H1 (cell line): ENCODE measurements at regions not wholly inside any gene's neighbourhood (a gene's known extent, or its start where the extent isn't known, plus 50 kb on each side); places are given as distances from the start of the nearest gene placed in this dataset.

ENCODE experiments used
- CTCF ChIA-PET: fragments of 300-600 bp; sonication (Branson Sonifier 250); formaldehyde crosslinking; loops from one replicate; lab custom pipeline; 2021; ENCODE audit not compliant: partially characterized antibody; lab: Charles Lee
- POLR2A ChIA-PET: fragments of 300-600 bp; sonication (Branson Sonifier 250); formaldehyde crosslinking; loops from one replicate; lab custom pipeline; 2021; ENCODE audit warnings: inconsistent platforms; ENCODE audit not compliant: partially characterized antibody; lab: Charles Lee
- DNase-seq, 2 experiments: peaks; one replicate each; pipeline versions ENCODE4 v3.0.0 to v3.0.0-alpha.2; 2010 to 2022; ENCODE audit warnings: low spot score in 2 of 2, low read depth in 1 of 2, mixed read lengths in 1 of 2
- FAIRE-seq: peaks from 2 replicates; lab custom pipeline; 2011; peaks lifted over from hg19 to GRCh38; lab: Jason Lieb, UNC
- H2AFZ ChIP-seq: 2 replicates; pipeline ENCODE4 v1.8.1; 2012; ENCODE audit warnings: low read length, inconsistent platforms
- H2AK5ac ChIP-seq: 2 replicates; pipeline ENCODE4 v1.6.1; 2013; ENCODE audit warnings: low read depth, low read length
- H2BK120ac ChIP-seq: replicated peaks from 2 replicates; pipeline ENCODE3; 2013; ENCODE audit warnings: low read depth, low read length, inconsistent platforms
- H2BK12ac ChIP-seq: 2 replicates; pipeline ENCODE4 v1.6.1; 2013; ENCODE audit warnings: low read depth, low read length
- H2BK15ac ChIP-seq: 2 replicates; pipeline ENCODE4 v1.6.1; 2013; ENCODE audit warnings: low read length
- H2BK20ac ChIP-seq: 2 replicates; pipeline ENCODE4 v1.6.1; 2013; ENCODE audit warnings: low read length
- H2BK5ac ChIP-seq: 2 replicates; pipeline ENCODE4 v1.6.1; 2013; ENCODE audit warnings: low read depth, low read length
- H3K14ac ChIP-seq: 2 replicates; pipeline ENCODE4 v1.6.1; 2013; ENCODE audit warnings: inconsistent platforms; ENCODE audit not compliant: insufficient read length
- H3K18ac ChIP-seq: 2 replicates; pipeline ENCODE4 v1.6.1; 2013; ENCODE audit warnings: low read length; ENCODE audit errors: extremely low read depth
- H3K23ac ChIP-seq: 2 replicates; pipeline ENCODE4 v1.6.1; 2013; ENCODE audit warnings: inconsistent platforms; ENCODE audit not compliant: insufficient read length
- H3K23me2 ChIP-seq: 2 replicates; pipeline ENCODE4 v1.6.1; 2013; ENCODE audit warnings: low read depth, low read length
- H3K27ac ChIP-seq: 2 replicates; pipeline ENCODE4 v1.6.1; 2011; ENCODE audit warnings: low read depth, low read length, inconsistent platforms
- H3K27me3 ChIP-seq, 4 experiments: replicated peaks in 1 of 4; 1 replicate in 1 of 4; 2 replicates in 3 of 4; pipeline versions ENCODE4 v1.6.1 to v1.8.1; 2011 to 2013; ENCODE audit warnings: low read length in 3 of 4, mild to moderate bottlenecking in 3 of 4, inconsistent platforms in 2 of 4, mixed read lengths in 2 of 4, moderate library complexity in 1 of 4; ENCODE audit not compliant: control insufficient read depth in 3 of 4, insufficient read depth in 3 of 4; ENCODE audit errors: extremely low read depth in 1 of 4
- H3K36me3 ChIP-seq, 4 experiments: 2 replicates each; pipeline versions ENCODE4 v1.6.1 to v1.8.1; 2011 to 2013; ENCODE audit warnings: mild to moderate bottlenecking in 4 of 4, low read length in 3 of 4, moderate library complexity in 2 of 4, control low read depth in 1 of 4, inconsistent platforms in 1 of 4; ENCODE audit not compliant: insufficient read depth in 4 of 4, control insufficient read depth in 2 of 4
- H3K4ac ChIP-seq: replicated peaks from 2 replicates; pipeline ENCODE3; 2013; ENCODE audit warnings: low read length, low read depth, mixed read lengths, inconsistent platforms; ENCODE audit not compliant: insufficient read length
- H3K4me1 ChIP-seq, 4 experiments: replicated peaks in 1 of 4; 1 replicate in 1 of 4; 2 replicates in 3 of 4; pipeline versions ENCODE4 v1.6.1 to v1.8.1; 2011 to 2013; ENCODE audit warnings: low read length in 3 of 4, inconsistent platforms in 2 of 4, mixed read lengths in 1 of 4; ENCODE audit not compliant: insufficient read depth in 4 of 4, control insufficient read depth in 3 of 4
- H3K4me2 ChIP-seq, 2 experiments: 2 replicates each; pipeline versions ENCODE4 v1.6.1 to v1.8.1; 2011 to 2013; ENCODE audit warnings: low read depth in 2 of 2, low read length in 2 of 2, control low read depth in 1 of 2, inconsistent platforms in 1 of 2, mild to moderate bottlenecking in 1 of 2; ENCODE audit not compliant: insufficient read depth in 1 of 2
- H3K4me3 ChIP-seq, 4 experiments: fragments of 200-600, 300-600 bp in 1 of 4; sonication (generic), shearing (Covaris generic), sonication (Bioruptor Twin) in 1 of 4; 2 replicates each; pipeline versions ENCODE4 v1.5.1 to v1.8.1; 2011 to 2016; ENCODE audit warnings: low read length in 4 of 4, low read depth in 3 of 4, control low read depth in 2 of 4, inconsistent platforms in 2 of 4, mild to moderate bottlenecking in 2 of 4, mixed read lengths in 1 of 4, moderate library complexity in 1 of 4; ENCODE audit not compliant: insufficient read depth in 2 of 4; ENCODE audit errors: extremely low read depth in 1 of 4
- H3K56ac ChIP-seq: replicated peaks from 2 replicates; pipeline ENCODE3; 2013; ENCODE audit warnings: low read depth, mild to moderate bottlenecking, mixed read lengths, low read length, inconsistent platforms; ENCODE audit not compliant: insufficient read length
- H3K79me1 ChIP-seq: 2 replicates; pipeline ENCODE4 v1.6.1; 2013; ENCODE audit warnings: low read depth, low read length, control low read depth
- H3K79me2 ChIP-seq, 2 experiments: 2 replicates each; pipeline versions ENCODE4 v1.6.1 to v1.8.1; 2012 to 2013; ENCODE audit warnings: low read length in 2 of 2, mild to moderate bottlenecking in 2 of 2, inconsistent platforms in 1 of 2; ENCODE audit not compliant: insufficient read depth in 2 of 2, control insufficient read depth in 1 of 2
- H3K9ac ChIP-seq, 4 experiments: replicated peaks in 1 of 4; 1 replicate in 1 of 4; 2 replicates in 3 of 4; pipeline versions ENCODE4 v1.6.1 to v1.8.1; 2011 to 2013; ENCODE audit warnings: low read depth in 3 of 4, low read length in 3 of 4, control low read depth in 2 of 4, mild to moderate bottlenecking in 2 of 4, moderate library complexity in 2 of 4, inconsistent platforms in 1 of 4; ENCODE audit errors: extremely low read depth in 1 of 4
- H3K9me3 ChIP-seq, 2 experiments: 2 replicates each; pipeline versions ENCODE4 v1.6.1 to v1.8.1; 2012 to 2013; ENCODE audit warnings: mild to moderate bottlenecking in 2 of 2, moderate library complexity in 2 of 2, control low read depth in 1 of 2, inconsistent platforms in 1 of 2, low read depth in 1 of 2, low read length in 1 of 2, mixed read lengths in 1 of 2; ENCODE audit not compliant: insufficient read depth in 2 of 2
- H4K20me1 ChIP-seq, 2 experiments: replicated peaks in 1 of 2; 2 replicates each; pipeline versions ENCODE3 to v1.8.1; 2011 to 2013; ENCODE audit warnings: inconsistent platforms in 2 of 2, low read length in 2 of 2, mild to moderate bottlenecking in 1 of 2; ENCODE audit not compliant: insufficient read depth in 2 of 2, control insufficient read depth in 1 of 2
- H4K5ac ChIP-seq: 2 replicates; pipeline ENCODE4 v1.6.1; 2013; ENCODE audit warnings: low read length, low read depth, mixed read lengths, inconsistent platforms; ENCODE audit not compliant: insufficient read length
- H4K8ac ChIP-seq: 2 replicates; pipeline ENCODE4 v1.8.0; 2013; ENCODE audit warnings: mild to moderate bottlenecking, moderate library complexity, low read length, inconsistent platforms; ENCODE audit not compliant: insufficient read depth; ENCODE audit errors: extremely low read depth
- H4K91ac ChIP-seq: replicated peaks from 2 replicates; pipeline ENCODE3; 2013; ENCODE audit warnings: low read length, mixed read lengths, inconsistent platforms; ENCODE audit not compliant: insufficient read length
- CBX8 ChIP-seq: fragments of 300-800, 300-1000 bp; sonication (generic); IDR thresholded peaks from 2 replicates; pipeline ENCODE4 v1.7.1; 2016; ENCODE audit warnings: low read depth, low read length, borderline replicate concordance
- CEBPB ChIP-seq: IDR thresholded peaks from 2 replicates; pipeline ENCODE4 v1.6.1; 2012; ENCODE audit warnings: low read depth, low read length
- E2F6 ChIP-seq: IDR thresholded peaks from 2 replicates; pipeline ENCODE4 v1.6.1; 2012; ENCODE audit warnings: inconsistent platforms
- EP300 ChIP-seq, 2 experiments: IDR thresholded peaks; 1 replicate in 1 of 2; 2 replicates in 1 of 2; pipeline ENCODE4 v1.6.1; 2011 to 2012; ENCODE audit warnings: low read depth in 2 of 2, low read length in 2 of 2, mild to moderate bottlenecking in 2 of 2, borderline replicate concordance in 1 of 2, inconsistent platforms in 1 of 2, moderate library complexity in 1 of 2
- GABPA ChIP-seq: IDR thresholded peaks from 2 replicates; pipeline ENCODE4 v1.6.1; 2011; ENCODE audit warnings: mild to moderate bottlenecking, low read length, moderate library complexity, borderline replicate concordance; ENCODE audit not compliant: insufficient read depth
- HDAC2 ChIP-seq, 2 experiments: fragments of 300-600 bp in 1 of 2; sonication (generic) in 1 of 2; IDR thresholded peaks; 2 replicates each; pipeline ENCODE4 v1.6.1; 2011 to 2012; ENCODE audit warnings: low read depth in 2 of 2, low read length in 2 of 2, mild to moderate bottlenecking in 2 of 2, moderate library complexity in 2 of 2, borderline replicate concordance in 1 of 2, inconsistent platforms in 1 of 2
- JUN ChIP-seq: IDR thresholded peaks from 2 replicates; pipeline ENCODE4 v1.6.1; 2011; ENCODE audit warnings: low read depth, mild to moderate bottlenecking, improper control_type of control experiment, low read length
- KDM5A ChIP-seq: fragments of 200-600 bp; IDR thresholded peaks from 2 replicates; pipeline ENCODE4 v1.7.1; 2012; ENCODE audit warnings: mild to moderate bottlenecking, low read length, inconsistent platforms, mixed read lengths
- POLR2AphosphoS5 ChIP-seq: IDR thresholded peaks from 2 replicates; pipeline ENCODE4 v1.6.1; 2011; ENCODE audit warnings: low read depth, low read length
- RBBP5 ChIP-seq: IDR thresholded peaks from 2 replicates; pipeline ENCODE4 v1.7.1; 2012; ENCODE audit warnings: low read depth, mild to moderate bottlenecking, inconsistent platforms, low read length, moderate library complexity, borderline replicate concordance
- SP2 ChIP-seq: IDR thresholded peaks from 2 replicates; pipeline ENCODE4 v1.6.1; 2012; ENCODE audit warnings: mild to moderate bottlenecking, low read length, inconsistent platforms
- TAF7 ChIP-seq: optimal IDR thresholded peaks from 2 replicates; pipeline ENCODE3; 2011; ENCODE audit warnings: low read depth, mild to moderate bottlenecking, inconsistent platforms, low read length, moderate library complexity, borderline replicate concordance
- TCF12 ChIP-seq: IDR thresholded peaks from 2 replicates; pipeline ENCODE4 v1.6.1; 2011; ENCODE audit warnings: low read depth, mild to moderate bottlenecking, low read length
- WGBS, 2 experiments: shearing (Covaris generic) in 1 of 2; methylation state at CpG; one replicate each; pipeline versions ENCODE4 v1.1.6 to v1.1.7; 2013 to 2015; ENCODE audit warnings: low lambda C conversion rate in 2 of 2, mixed read lengths in 2 of 2, inconsistent platforms in 1 of 2, low coverage in 1 of 2, missing lambda C conversion rate in 1 of 2; ENCODE audit not compliant: insufficient replicate concordance in 2 of 2, insufficient coverage in 1 of 2, insufficient read length in 1 of 2; ENCODE audit errors: extremely low coverage in 1 of 2, missing lambda C conversion rate in 1 of 2; 5-methylcytosine and 5-hydroxymethylcytosine counted together

- H2BK15ac ChIP-seq, result no peak overlapping the region
- H2AFZ ChIP-seq, result no peak overlapping the region
- H2BK12ac ChIP-seq, result no peak overlapping the region
- 94% methylated on average over 3 of the region's 3 CpGs; no CpG with 5 or more reads in 1 of the 2 experiments for WGBS, 2 experiments
- H2BK5ac ChIP-seq, result no peak overlapping the region
- no peak overlapping the region for H3K18ac ChIP-seq
- H3K56ac ChIP-seq, result no peak overlapping the region
- no peak overlapping the region for H3K4me3 ChIP-seq
- no peak overlapping the region for H4K8ac ChIP-seq
- no peak overlapping the region for H4K5ac ChIP-seq
- H4K20me1 ChIP-seq, result no peaks in the 10 kb centered on the region
- H3K4me2 ChIP-seq, result no peak overlapping the region
- H3K23me2 ChIP-seq, result no peaks in the 10 kb centered on the region
- POLR2A ChIA-PET, result no interaction called here
- no peak overlapping the region for H3K4ac ChIP-seq
- no peaks in the 10 kb centered on the region; a peak in 1 of 7 replicates for H3K27me3 ChIP-seq
- H3K9me3 ChIP-seq, result no peaks in the 10 kb centered on the region
- H3K79me2 ChIP-seq, result no peaks in the 10 kb centered on the region
- no peak overlapping the region for H3K14ac ChIP-seq
- peak overlapping the region in 1 of 4 experiments; percentile 34; a peak in 1 of 7 replicates for H3K9ac ChIP-seq
- no peak for DNase-seq
- CTCF ChIA-PET, result interaction anchor here (0.7 to 2.0 kb wide), 3 partner anchors 9 to 358 kb away, joined by 3 to 5 read pairs (median 3); no protein-coding TSS in a partner anchor
- no peak overlapping the region for H2AK5ac ChIP-seq
- H3K79me1 ChIP-seq, result no peaks in the 10 kb centered on the region
- FAIRE-seq, result no peak
- H3K4me1 ChIP-seq, result no peaks in the 10 kb centered on the region
- H3K27ac ChIP-seq, result no peak overlapping the region
- H3K36me3 ChIP-seq, result no peaks in the 10 kb centered on the region
- no peak overlapping the region for H4K91ac ChIP-seq
- no peak overlapping the region for H2BK20ac ChIP-seq
- H2BK120ac ChIP-seq, result no peak overlapping the region
- H3K23ac ChIP-seq, result no peak overlapping the region
- TF ChIP-seq TCF12 (no peak), RBBP5 (no peak), GABPA (no peak), E2F6 (no peak), EP300 (IDR thresholded peaks at IDR 0.05; ENCODE audit: borderline replicate concordance in 1 of 2, low read depth in 2 of 2, low read length in 2 of 2) (no peak), CBX8 (no peak), POLR2AphosphoS5 (no peak), CEBPB (no peak), KDM5A (no peak), TAF7 (no peak), JUN (no peak), SP2 (no peak), HDAC2 (IDR thresholded peaks at IDR 0.05; ENCODE audit: borderline replicate concordance in 1 of 2, low read depth in 2 of 2, low read length in 2 of 2) (no peak)
Observed at GRCh38 chr12:91317306-91317705, 134.7 kb upstream of the DCN start.
